Lower leg skin (tissue), 3 donors: ENCODE measurements at regions not wholly inside any gene's neighbourhood (a gene's known extent, or its start where the extent isn't known, plus 50 kb on each side); places are given as distances from the start of the nearest gene placed in this dataset.

Experiments used
- POLR2A ChIP-seq, 2 donors: fragments of 450-650 bp; IDR thresholded peaks; one replicate each; pipeline ENCODE4 v1.6.1; 2016 to 2017; ENCODE audit warnings: antibody characterized with exemption in 2 of 2, mild to moderate bottlenecking in 1 of 2, moderate library complexity in 1 of 2
- TF ChIP-seq, protein P1 (sequence below), 3 donors: fragments of 450-650 bp; IDR thresholded peaks; one replicate each; pipeline ENCODE4 v1.5.1; 2016; ENCODE audit warnings: antibody characterized with exemption in 3 of 3, mild to moderate bottlenecking in 3 of 3, moderate library complexity in 2 of 3

DNA sequence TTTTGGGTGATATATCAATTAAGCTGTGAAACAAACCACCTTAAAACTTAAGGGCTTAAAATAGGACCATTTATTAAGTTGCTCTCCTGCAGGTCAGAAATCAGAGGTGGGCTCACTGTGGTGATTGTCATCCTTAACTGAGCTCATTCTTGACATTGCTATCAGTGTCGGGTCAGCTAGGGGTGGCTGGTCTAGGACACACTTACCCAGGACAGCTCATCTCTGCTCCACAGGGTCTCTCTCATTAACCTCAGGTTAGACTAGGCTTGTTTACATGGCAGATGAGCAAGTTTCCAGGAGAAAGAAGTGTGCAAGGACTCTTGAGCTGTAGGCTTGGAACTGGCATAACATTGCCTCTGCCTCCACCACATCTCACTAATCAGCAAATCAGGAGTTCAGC lies 601.0 kb upstream of the RAG2 start:
- TF ChIP-seq, protein P1, sequence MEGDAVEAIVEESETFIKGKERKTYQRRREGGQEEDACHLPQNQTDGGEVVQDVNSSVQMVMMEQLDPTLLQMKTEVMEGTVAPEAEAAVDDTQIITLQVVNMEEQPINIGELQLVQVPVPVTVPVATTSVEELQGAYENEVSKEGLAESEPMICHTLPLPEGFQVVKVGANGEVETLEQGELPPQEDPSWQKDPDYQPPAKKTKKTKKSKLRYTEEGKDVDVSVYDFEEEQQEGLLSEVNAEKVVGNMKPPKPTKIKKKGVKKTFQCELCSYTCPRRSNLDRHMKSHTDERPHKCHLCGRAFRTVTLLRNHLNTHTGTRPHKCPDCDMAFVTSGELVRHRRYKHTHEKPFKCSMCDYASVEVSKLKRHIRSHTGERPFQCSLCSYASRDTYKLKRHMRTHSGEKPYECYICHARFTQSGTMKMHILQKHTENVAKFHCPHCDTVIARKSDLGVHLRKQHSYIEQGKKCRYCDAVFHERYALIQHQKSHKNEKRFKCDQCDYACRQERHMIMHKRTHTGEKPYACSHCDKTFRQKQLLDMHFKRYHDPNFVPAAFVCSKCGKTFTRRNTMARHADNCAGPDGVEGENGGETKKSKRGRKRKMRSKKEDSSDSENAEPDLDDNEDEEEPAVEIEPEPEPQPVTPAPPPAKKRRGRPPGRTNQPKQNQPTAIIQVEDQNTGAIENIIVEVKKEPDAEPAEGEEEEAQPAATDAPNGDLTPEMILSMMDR (IDR thresholded peaks at IDR 0.05) = no peak
- no peak for TF ChIP-seq POLR2A (IDR thresholded peaks at IDR 0.05)
